ENCODE measurements at regions not wholly inside any gene's neighbourhood (a gene's known extent, or its start where the extent isn't known, plus 50 kb on each side); places are given as distances from the start of the nearest gene placed in this dataset.

DNA sequence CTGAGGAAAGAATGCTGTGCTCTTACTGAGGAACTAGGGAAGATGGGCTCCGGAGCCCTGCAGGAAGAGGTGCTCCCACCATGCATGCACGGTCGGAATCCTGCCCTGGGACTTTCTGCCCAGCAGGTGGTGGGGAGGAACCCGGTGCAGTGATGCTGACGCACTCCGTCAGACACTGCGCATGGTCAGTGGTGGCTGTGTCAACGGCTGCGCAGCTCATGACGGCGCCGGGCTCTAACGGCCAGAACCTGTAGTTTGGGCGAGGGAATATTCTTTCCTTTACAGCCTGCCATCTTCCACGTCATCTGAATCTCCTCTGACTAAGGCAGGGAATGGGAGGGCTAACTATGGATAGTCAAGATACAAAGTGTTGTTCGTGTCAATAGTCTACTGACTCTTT, 189.2 kb upstream of the MGMT start:
- TF ChIP-seq, protein P1, sequence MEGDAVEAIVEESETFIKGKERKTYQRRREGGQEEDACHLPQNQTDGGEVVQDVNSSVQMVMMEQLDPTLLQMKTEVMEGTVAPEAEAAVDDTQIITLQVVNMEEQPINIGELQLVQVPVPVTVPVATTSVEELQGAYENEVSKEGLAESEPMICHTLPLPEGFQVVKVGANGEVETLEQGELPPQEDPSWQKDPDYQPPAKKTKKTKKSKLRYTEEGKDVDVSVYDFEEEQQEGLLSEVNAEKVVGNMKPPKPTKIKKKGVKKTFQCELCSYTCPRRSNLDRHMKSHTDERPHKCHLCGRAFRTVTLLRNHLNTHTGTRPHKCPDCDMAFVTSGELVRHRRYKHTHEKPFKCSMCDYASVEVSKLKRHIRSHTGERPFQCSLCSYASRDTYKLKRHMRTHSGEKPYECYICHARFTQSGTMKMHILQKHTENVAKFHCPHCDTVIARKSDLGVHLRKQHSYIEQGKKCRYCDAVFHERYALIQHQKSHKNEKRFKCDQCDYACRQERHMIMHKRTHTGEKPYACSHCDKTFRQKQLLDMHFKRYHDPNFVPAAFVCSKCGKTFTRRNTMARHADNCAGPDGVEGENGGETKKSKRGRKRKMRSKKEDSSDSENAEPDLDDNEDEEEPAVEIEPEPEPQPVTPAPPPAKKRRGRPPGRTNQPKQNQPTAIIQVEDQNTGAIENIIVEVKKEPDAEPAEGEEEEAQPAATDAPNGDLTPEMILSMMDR (IDR thresholded peaks at IDR 0.05) = no peak
- TF ChIP-seq POLR2A (IDR thresholded peaks at IDR 0.05) = no peak
- no peak for TF ChIP-seq EP300 (IDR thresholded peaks at IDR 0.05)

Data from ovary (tissue), 3 donors.